ENCODE measurements at regions not wholly inside any gene's neighbourhood (a gene's known extent, or its start where the extent isn't known, plus 50 kb on each side); places are given as distances from the start of the nearest gene placed in this dataset.

GRCh38 chr2:12897181-12897580 lies 180.4 kb downstream of the TRIB2 start:
- Histone ChIP-seq H3K4me2 (no peak overlapping the region), H3K79me2 (ENCODE audit: low read depth) (no peaks in the 10 kb centered on the region), H3K9me3 (ENCODE audit: low read depth) (no peaks in the 10 kb centered on the region), H3F3A (ENCODE audit: low read depth) (no peaks in the 10 kb centered on the region), H3K27me3 (no peaks in the 10 kb centered on the region), H4K20me1 (ENCODE audit: low read depth) (no peaks in the 10 kb centered on the region), H2AFZ (replicated peaks) (no peak overlapping the region), H3K36me3 (no peaks in the 10 kb centered on the region), H3K9ac (no peak overlapping the region), H3K4me3 (no peak overlapping the region), H3K4me1 (no peaks in the 10 kb centered on the region), H3K27ac (no peak overlapping the region)
- no peaks in the 10 kb centered on the region for H3K36me3 Mint-ChIP-seq
- no peak overlapping the region for H3K4me3 Mint-ChIP-seq
- no peaks in the 10 kb centered on the region for H3K4me1 Mint-ChIP-seq
- TF ChIP-seq EZH2 (IDR thresholded peaks at IDR 0.05) (no peak), CTCF (IDR thresholded peaks at IDR 0.05) (no peak), EZH2phosphoT487 (IDR thresholded peaks at IDR 0.05) (no peak)
- H3K27me3 Mint-ChIP-seq (ENCODE audit: insufficient read depth, low read depth) = no peaks in the 10 kb centered on the region
- DNase-seq (ENCODE audit: low spot score) = no peak
- H3K9me3 Mint-ChIP-seq = peaks cover under 1% of the 10 kb centered on the region
- no peak overlapping the region for H3K27ac Mint-ChIP-seq

GRCh38 chr2:12903272-12903671 lies 186.5 kb downstream of the TRIB2 start:
- no peak overlapping the region for H3K4me2 ChIP-seq
- H3K27me3 ChIP-seq = no peaks in the 10 kb centered on the region
- H3K36me3 Mint-ChIP-seq = no peaks in the 10 kb centered on the region
- no peak overlapping the region for H3K4me3 ChIP-seq
- TF ChIP-seq CTCF (IDR thresholded peaks at IDR 0.05) = no peak
- no peak for TF ChIP-seq EZH2phosphoT487 (IDR thresholded peaks at IDR 0.05)
- TF ChIP-seq EZH2 (IDR thresholded peaks at IDR 0.05) = no peak
- H3K79me2 ChIP-seq (ENCODE audit: low read depth) = no peaks in the 10 kb centered on the region
- H2AFZ ChIP-seq (replicated peaks) = no peak overlapping the region
- no peak for DNase-seq (ENCODE audit: low spot score)
- no peaks in the 10 kb centered on the region for H4K20me1 ChIP-seq (ENCODE audit: low read depth)
- H3K36me3 ChIP-seq = no peaks in the 10 kb centered on the region
- no peaks in the 10 kb centered on the region for H3K4me1 ChIP-seq
- no peak overlapping the region for H3K9ac ChIP-seq
- no peaks in the 10 kb centered on the region for H3K9me3 Mint-ChIP-seq
- H3K27me3 Mint-ChIP-seq (ENCODE audit: insufficient read depth, low read depth) = peaks cover 4% of the 10 kb centered on the region
- H3K4me3 Mint-ChIP-seq = no peak overlapping the region
- no peak overlapping the region for H3K27ac Mint-ChIP-seq
- H3K27ac ChIP-seq = no peak overlapping the region
- no peaks in the 10 kb centered on the region for H3K9me3 ChIP-seq (ENCODE audit: low read depth)
- no peaks in the 10 kb centered on the region for H3K4me1 Mint-ChIP-seq
- H3F3A ChIP-seq (ENCODE audit: low read depth) = no peaks in the 10 kb centered on the region

- Histone ChIP-seq H4K20me1 (ENCODE audit: low read depth) (no peaks in the 10 kb centered on the region), H3F3A (ENCODE audit: low read depth) (no peaks in the 10 kb centered on the region), H2AFZ (replicated peaks) (no peak overlapping the region), H3K36me3 (no peaks in the 10 kb centered on the region), H3K9me3 (ENCODE audit: low read depth) (no peaks in the 10 kb centered on the region), H3K79me2 (ENCODE audit: low read depth) (no peaks in the 10 kb centered on the region), H3K27ac (no peak overlapping the region), H3K9ac (no peak overlapping the region), H3K4me1 (no peaks in the 10 kb centered on the region), H3K4me3 (no peak overlapping the region), H3K27me3 (no peaks in the 10 kb centered on the region), H3K4me2 (no peak overlapping the region)
- Mint-ChIP-seq H3K36me3 (no peaks in the 10 kb centered on the region), H3K9me3 (no peaks in the 10 kb centered on the region), H3K27ac (no peak overlapping the region), H3K27me3 (ENCODE audit: insufficient read depth, low read depth) (peaks cover 4% of the 10 kb centered on the region), H3K4me1 (no peaks in the 10 kb centered on the region), H3K4me3 (no peak overlapping the region)
- DNase-seq (ENCODE audit: low spot score) = no peak
- TF ChIP-seq CTCF (IDR thresholded peaks at IDR 0.05) (no peak), EZH2 (IDR thresholded peaks at IDR 0.05) (no peak), EZH2phosphoT487 (IDR thresholded peaks at IDR 0.05) (no peak)
Measured at GRCh38 chr2:12910431-12910830, 193.7 kb downstream of the TRIB2 start.

DNA sequence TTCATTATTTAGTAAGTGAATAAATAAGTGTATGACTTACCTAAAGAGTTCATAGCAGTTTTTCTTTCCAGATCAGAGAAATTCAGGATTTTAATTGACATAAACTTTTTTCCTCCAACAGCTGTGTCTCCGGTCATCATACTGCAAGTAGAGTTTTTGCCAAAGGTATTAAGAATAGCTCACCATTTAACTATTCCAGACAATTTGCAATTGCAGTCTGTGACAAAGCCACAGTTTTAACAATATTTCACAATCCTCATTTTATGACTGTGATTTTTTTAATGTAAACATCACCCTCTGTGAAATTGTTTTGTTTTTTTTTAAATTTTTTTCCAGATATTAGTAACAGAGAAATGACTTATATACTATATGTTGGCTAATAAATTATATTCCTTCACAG lies 199.1 kb downstream of the TRIB2 start:
- no peaks in the 10 kb centered on the region for H3K79me2 ChIP-seq (ENCODE audit: low read depth)

More for the DNA sequence above, 199.1 kb downstream of the TRIB2 start:
- Mint-ChIP-seq H3K4me1 (no peaks in the 10 kb centered on the region), H3K27me3 (ENCODE audit: insufficient read depth, low read depth) (no peaks in the 10 kb centered on the region), H3K9me3 (no peaks in the 10 kb centered on the region), H3K4me3 (no peak overlapping the region), H3K36me3 (no peaks in the 10 kb centered on the region), H3K27ac (no peak overlapping the region)
- Histone ChIP-seq H3K9ac (no peak overlapping the region), H3K4me3 (no peak overlapping the region), H2AFZ (replicated peaks) (no peak overlapping the region), H3K4me1 (no peaks in the 10 kb centered on the region), H3K9me3 (ENCODE audit: low read depth) (no peaks in the 10 kb centered on the region), H3K4me2 (no peak overlapping the region), H3F3A (ENCODE audit: low read depth) (no peaks in the 10 kb centered on the region), H3K36me3 (no peaks in the 10 kb centered on the region), H4K20me1 (ENCODE audit: low read depth) (no peaks in the 10 kb centered on the region), H3K27ac (no peak overlapping the region), H3K27me3 (no peaks in the 10 kb centered on the region)
- no peak for TF ChIP-seq EZH2phosphoT487 (IDR thresholded peaks at IDR 0.05)
- TF ChIP-seq CTCF (IDR thresholded peaks at IDR 0.05) = no peak
- no peak for TF ChIP-seq EZH2 (IDR thresholded peaks at IDR 0.05)
- DNase-seq (ENCODE audit: low spot score) = no peak
